NCI-H748 (cell line): ENCODE measurements at regions not wholly inside any gene's neighbourhood (a gene's known extent, or its start where the extent isn't known, plus 50 kb on each side); places are given as distances from the start of the nearest gene placed in this dataset.
"Not testable (repeated sequence)": the region's sequence is repeated elsewhere in the genome, so short reads cannot be mapped to it uniquely, and the experiment has no call there.

Experiments
- DNase-seq: peaks from one replicate; lab custom pipeline; 2025; ENCODE audit not compliant: unreplicated experiment; lab: John Stamatoyannopoulos, UW

- DNase-seq: no peak
Observed at GRCh38 chr5:40453689-40454088, 226.0 kb upstream of the PTGER4 start.

GRCh38 chr5:40452874-40453624 lies 226.7 kb upstream of the PTGER4 start:
- no peak for DNase-seq

GRCh38 chr5:40447438-40447837 lies 232.3 kb upstream of the PTGER4 start:
- DNase-seq: no peak

DNA sequence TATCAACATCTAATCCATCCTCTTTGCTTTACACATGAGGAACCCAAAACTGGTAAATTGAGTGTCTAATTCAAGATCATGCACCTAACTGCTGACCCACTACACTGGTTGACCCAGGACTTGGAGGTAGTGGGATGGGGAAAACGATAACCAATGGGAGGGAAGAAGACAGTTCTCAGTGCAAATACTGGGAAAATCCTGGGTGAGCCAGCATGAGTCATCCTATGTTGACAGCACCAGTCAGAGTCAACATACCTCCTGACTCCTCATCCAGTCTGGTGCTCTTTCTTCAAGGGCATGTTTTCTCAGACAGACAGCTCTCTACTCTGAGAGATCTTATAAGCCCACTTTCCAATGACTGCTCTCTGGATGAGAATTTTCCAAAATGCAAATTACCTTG lies 232.8 kb upstream of the PTGER4 start:
- DNase-seq: peak; percentile 34

DNA sequence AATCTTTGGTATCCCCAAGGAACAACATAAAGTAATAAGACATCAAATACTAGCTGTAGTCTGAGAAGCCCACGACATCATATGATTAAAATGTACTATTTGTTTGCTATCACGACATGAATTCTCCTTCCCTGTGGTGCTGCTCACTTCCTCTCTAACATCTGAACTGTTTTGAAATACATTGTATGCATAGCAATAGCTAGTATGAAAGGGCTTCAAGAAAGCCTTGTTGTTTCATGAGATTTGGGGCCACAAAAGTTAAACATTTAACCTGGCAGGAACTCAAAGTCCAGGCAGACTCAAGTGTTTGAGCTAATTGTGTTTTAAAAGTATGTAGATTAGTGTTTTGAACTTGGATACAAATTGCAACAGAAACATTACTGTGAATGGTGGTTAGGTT lies 237.4 kb upstream of the PTGER4 start:
- no peak for DNase-seq

- DNase-seq: no peak
Observed at GRCh38 chr5:40441733-40442132, 238.0 kb upstream of the PTGER4 start.

DNA sequence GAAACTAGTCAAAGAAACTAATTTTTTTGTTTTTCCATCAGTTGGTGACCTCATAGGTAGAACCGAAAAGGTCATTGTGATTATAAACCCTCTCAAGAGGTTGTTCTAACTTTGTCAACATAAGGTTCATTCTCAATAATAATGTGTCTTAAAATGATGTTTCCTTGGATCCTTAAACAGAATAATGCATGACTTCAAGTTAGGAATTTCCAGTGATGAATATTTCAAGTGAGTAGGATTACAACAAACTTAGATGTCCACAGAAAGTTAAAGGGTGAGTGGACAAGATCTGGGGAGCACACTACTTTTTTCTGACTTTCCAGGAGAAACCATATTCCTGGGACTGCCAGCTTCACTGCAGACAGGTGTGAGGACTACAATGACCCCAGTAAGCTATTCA lies 239.0 kb upstream of the PTGER4 start:
- DNase-seq: no peak

GRCh38 chr5:40439103-40439502 lies 240.6 kb upstream of the PTGER4 start:
- not testable (repeated sequence) for DNase-seq

- not testable (repeated sequence) for DNase-seq
Observed at GRCh38 chr5:40438646-40439045, 241.1 kb upstream of the PTGER4 start.

DNA sequence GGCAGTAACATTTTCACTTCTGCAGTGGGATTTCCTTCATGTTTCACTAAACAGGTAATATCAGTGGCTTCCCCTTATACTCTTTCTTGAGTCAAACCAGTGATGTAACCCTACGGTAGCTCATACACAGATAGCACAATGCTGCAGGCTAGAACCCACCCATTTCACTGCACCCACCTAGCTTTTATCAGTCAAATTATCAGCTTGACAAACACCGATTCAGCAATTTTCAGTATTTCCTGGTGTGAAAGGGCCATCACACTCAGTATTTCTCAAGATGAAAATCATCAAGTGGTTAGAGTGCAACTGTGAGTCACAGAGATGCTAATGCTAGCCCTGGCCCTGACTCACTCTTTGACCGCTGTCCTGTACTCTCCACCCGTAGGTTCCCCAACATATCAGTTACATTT lies 242.3 kb upstream of the PTGER4 start:
- DNase-seq: no peak

GRCh38 chr5:40436535-40437237 lies 243.0 kb upstream of the PTGER4 start:
- no peak for DNase-seq

DNA sequence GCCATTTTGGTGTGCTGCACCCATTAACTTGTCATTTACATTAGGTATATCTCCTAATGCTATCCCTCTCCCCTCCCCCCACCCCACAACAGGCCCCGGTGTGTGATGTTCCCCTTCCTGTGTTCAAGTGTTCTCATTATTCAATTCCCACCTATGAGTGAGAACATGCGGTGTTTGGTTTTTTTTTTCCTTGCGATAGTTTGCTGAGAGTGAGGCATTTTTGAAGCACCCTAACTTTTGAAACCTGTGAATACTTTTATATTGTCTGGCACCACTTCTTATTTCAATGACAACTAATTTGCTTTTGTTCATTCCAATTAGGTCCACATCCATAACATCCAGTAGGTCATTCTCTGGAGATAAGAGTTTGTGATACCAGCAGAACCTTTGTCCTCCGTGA lies 244.0 kb upstream of the PTGER4 start:
- DNase-seq: not testable (repeated sequence)

DNA sequence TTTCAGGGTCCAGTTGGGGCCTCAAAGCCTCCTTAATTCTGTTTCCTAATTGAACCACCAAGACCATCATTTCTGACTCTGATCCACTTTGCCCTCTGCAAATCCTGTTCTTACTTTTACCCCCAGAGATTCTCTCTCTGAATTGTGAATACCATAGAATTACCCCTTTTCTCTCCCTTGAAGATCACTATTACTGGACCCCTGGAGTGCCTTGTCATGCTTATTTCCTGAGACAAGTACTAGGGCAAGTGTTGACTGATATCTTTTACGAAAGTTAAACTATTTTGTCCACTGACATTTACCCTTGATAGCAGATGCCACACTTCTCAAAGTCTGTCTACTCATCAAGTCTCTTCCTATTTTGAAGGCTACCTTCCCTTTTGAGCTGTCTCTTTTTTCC lies 246.9 kb upstream of the PTGER4 start:
- no peak for DNase-seq

GRCh38 chr5:40431734-40432133 lies 248.0 kb upstream of the PTGER4 start:
- DNase-seq: peak; percentile 24

- DNase-seq: no peak
Observed at GRCh38 chr5:40430101-40430710, 249.5 kb upstream of the PTGER4 start.

GRCh38 chr5:40429258-40430100 lies 250.2 kb upstream of the PTGER4 start:
- no peak for DNase-seq

DNA sequence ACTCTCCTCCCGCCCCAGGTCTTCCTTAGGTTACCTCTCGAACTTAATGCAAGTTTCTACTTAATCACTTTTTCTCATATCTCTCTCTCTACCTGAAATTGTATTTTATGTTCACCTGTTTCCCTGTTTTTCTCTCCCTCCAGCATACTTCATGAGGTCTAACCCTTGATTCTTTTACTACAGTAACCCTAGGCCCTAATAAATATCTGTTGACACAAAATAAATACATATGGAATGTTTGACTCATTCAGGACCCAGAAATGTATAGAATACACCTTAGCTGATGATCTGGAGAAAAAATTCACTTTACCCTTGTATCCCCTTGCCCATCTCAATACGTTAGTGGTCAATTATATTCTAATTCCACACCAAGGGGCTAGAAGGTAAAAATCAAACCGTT lies 250.9 kb upstream of the PTGER4 start:
- no peak for DNase-seq

DNA sequence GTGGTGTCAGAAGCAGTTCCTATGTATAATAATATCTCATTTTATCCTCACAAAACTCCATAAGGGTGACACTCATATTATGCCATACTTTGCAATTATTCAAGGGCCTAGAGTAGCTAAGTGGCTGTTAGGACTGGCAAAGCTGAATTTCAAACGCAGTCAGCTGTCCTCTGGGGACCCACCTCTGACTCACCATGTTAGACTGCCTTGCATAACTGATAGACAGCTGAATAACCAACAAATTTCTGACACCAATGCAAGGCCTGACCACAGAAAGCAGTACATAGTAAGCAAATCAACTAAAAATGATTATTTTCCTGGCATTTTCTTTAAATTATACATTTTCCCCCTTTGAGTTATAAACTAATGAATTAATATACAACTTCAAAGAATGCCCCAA lies 251.6 kb upstream of the PTGER4 start:
- DNase-seq: no peak

GRCh38 chr5:40417046-40417810 lies 262.5 kb upstream of the PTGER4 start:
- DNase-seq: not testable (repeated sequence)

DNA sequence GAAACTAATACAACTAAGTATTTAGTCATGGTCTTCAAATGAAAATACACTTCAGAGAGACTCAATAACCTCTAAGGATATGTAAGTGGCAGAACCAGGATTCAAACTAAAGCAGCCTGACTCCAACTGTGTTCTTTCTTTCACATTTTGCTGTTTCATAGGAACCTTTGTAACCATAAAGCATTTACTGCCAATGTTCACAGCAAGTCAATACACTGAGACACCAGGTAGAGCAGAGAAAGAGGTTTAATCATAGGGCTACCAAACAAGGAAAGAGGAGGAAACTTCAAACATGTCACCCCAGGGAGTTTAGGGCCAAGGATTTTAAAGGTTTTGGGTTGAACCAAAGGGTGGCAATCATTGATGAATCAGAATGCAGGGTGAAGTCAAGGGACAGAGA lies 263.1 kb upstream of the PTGER4 start:
- DNase-seq: no peak

- no peak for DNase-seq
Observed at GRCh38 chr5:40416098-40416497, 263.6 kb upstream of the PTGER4 start.
